ENCODE measurements at regions not wholly inside any gene's neighbourhood (a gene's known extent, or its start where the extent isn't known, plus 50 kb on each side); places are given as distances from the start of the nearest gene placed in this dataset.

DNA sequence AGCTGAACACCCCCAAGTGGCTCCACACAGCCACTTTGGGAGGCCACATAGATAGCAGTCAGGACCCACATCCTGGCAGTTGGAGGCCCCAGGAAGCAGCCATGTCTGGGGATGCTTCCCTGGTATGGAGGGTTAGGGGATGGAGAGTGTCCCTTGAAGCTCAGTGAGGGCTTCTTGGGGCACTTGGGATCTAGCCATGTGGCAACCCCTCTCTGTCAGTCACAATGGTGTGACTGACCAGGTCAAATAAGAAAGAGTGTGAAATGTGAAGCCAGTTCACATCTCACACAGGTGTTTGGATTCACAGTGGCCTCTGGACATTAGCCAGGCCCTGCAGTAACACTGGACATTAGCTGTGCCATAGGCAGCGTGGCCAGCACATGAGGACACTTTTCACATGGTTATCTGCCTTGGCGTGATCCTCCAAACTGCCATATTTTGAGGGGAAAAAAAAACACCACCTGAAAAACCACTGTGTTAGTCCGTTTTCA lies 53.9 kb upstream of the IL17B start:
- TF ChIP-seq NR2F2 (IDR thresholded peaks at IDR 0.05) (peak; percentile 6), TAF1 (conservative IDR thresholded peaks at IDR 0.05) (no peak)
- 64% methylated on average over 3 of the region's 3 CpGs for WGBS

DNA sequence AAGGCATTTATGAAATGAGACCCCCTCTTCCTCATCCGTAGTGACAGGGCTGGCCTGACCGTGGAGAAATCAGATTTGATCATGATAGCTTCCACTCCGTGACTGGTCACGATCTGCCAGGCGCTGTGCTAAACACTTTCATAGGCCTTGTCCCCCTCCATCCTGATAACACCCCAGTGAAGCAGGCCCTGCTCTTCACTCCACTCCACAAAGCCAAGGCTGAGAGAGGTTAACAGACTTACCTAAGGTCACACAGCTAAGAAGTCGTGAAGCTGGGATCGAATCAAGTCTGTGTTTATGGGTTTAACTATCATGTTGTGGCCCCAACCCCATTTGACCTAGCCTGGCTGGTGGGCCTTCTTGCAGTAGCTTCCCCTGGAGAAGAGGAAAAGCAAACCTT lies 53.3 kb upstream of the IL17B start:
- no peaks in the 10 kb centered on the region for H3K36me3 ChIP-seq (ENCODE audit: control insufficient read depth in 4 of 4, insufficient read depth in 3 of 4, low read depth in 1 of 4, low read length in 3 of 4)
- WGBS, result 85% methylated on average over 7 of the region's 7 CpGs
- peaks cover 0 to 10% (median 3%) of the 10 kb centered on the region in 4 donors for H3K4me1 ChIP-seq (ENCODE audit: control insufficient read depth in 4 of 4, insufficient read depth in 4 of 4, low read length in 3 of 4)
- TF ChIP-seq, protein P1, sequence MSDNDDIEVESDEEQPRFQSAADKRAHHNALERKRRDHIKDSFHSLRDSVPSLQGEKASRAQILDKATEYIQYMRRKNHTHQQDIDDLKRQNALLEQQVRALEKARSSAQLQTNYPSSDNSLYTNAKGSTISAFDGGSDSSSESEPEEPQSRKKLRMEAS (IDR thresholded peaks at IDR 0.05), result no peak
- TF ChIP-seq RAD21 (IDR thresholded peaks at IDR 0.05) (no peak), NR2F2 (IDR thresholded peaks at IDR 0.05) (peak; percentile 48)
- no peak overlapping the region for H3K4me3 ChIP-seq (ENCODE audit: low read depth in 1 of 3, low read length in 3 of 3)
- DNase-seq (ENCODE audit: low spot score), result no peak
- H3K9me3 ChIP-seq (ENCODE audit: control insufficient read depth in 4 of 4, low read length in 3 of 4), result no peaks in the 10 kb centered on the region
- H3K27ac ChIP-seq (ENCODE audit: low read depth in 1 of 2, low read length in 2 of 2), result no peak overlapping the region
- no peaks in the 10 kb centered on the region for H3K27me3 ChIP-seq (ENCODE audit: control insufficient read depth in 4 of 4, insufficient read depth in 4 of 4, low read length in 3 of 4)
- H3K9ac ChIP-seq (ENCODE audit: low read depth in 1 of 2, low read length in 2 of 2), result no peak overlapping the region

More for the DNA sequence above, 53.9 kb upstream of the IL17B start:
- Histone ChIP-seq H3K9ac (ENCODE audit: low read depth in 1 of 2, low read length in 2 of 2) (no peak overlapping the region), H3K4me3 (ENCODE audit: low read depth in 1 of 3, low read length in 3 of 3) (no peak overlapping the region), H3K27me3 (ENCODE audit: control insufficient read depth in 4 of 4, insufficient read depth in 4 of 4, low read length in 3 of 4) (no peaks in the 10 kb centered on the region), H3K4me1 (ENCODE audit: control insufficient read depth in 4 of 4, insufficient read depth in 4 of 4, low read length in 3 of 4) (peaks cover 0 to 10% (median 3%) of the 10 kb centered on the region in 4 donors), H3K27ac (ENCODE audit: low read depth in 1 of 2, low read length in 2 of 2) (no peak overlapping the region), H3K36me3 (ENCODE audit: control insufficient read depth in 4 of 4, insufficient read depth in 3 of 4, low read depth in 1 of 4, low read length in 3 of 4) (no peaks in the 10 kb centered on the region), H3K9me3 (ENCODE audit: control insufficient read depth in 4 of 4, low read length in 3 of 4) (no peaks in the 10 kb centered on the region)
- DNase-seq (ENCODE audit: low spot score), result no peak

DNA sequence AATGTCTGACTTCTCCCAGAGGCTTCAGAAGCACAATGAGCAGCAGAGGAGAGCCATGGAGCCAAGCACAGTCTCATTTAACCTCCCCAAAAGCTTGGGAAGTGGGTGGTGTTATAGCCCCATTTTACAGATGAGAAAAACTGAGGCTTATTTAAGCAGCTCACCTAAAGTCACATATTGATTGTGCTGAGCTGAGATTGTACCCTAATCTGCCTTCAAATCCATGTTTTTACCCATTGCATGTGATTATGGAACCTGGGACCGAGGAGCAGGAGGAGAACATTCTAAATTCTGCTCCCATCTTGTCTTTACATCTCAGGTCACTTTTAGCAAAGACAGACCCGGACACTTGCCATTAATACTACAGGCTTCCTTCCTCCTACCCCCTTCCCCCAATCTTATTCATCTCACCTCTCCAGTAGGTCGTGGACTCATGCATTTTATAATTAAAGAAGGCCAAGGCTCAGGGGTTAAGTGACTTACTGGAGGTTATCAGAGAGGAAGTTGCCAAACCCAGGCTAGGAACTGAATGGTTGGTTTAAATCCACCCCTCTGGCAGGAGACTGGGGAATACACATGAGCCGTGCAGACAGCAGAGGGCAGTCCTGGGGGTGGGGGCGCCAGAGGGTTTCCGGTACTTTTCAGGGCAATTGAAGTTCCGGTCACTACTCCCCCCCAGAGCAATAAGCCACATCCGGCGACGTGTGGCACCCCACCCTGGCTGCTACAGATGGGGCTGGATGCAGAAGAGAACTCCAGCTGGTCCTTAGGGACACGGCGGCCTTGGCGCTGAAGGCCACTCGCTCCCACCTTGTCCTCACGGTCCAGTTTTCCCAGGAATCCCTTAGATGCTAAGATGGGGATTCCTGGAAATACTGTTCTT lies 51.0 kb upstream of the IL17B start:
- H3K4me1 ChIP-seq (ENCODE audit: control insufficient read depth in 4 of 4, insufficient read depth in 4 of 4, low read length in 3 of 4), result peaks cover 0 to 10% (median 3%) of the 10 kb centered on the region in 4 donors
- DNase-seq (ENCODE audit: low spot score), result no peak
- H3K4me3 ChIP-seq (ENCODE audit: low read depth in 1 of 3, low read length in 3 of 3), result no peak overlapping the region
- H3K9ac ChIP-seq (ENCODE audit: low read depth in 1 of 2, low read length in 2 of 2), result no peak overlapping the region
- TF ChIP-seq FOXA2 (IDR thresholded peaks at IDR 0.05) (no peak), HNF4G (IDR thresholded peaks at IDR 0.05) (no peak), HNF4A (conservative IDR thresholded peaks at IDR 0.05) (no peak), TAF1 (conservative IDR thresholded peaks at IDR 0.05) (no peak), RAD21 (IDR thresholded peaks at IDR 0.05) (peak in 1 of 2 donors; percentile 3), NR2F2 (IDR thresholded peaks at IDR 0.05) (peak; percentile 98), SP1 (IDR thresholded peaks at IDR 0.05) (peak; percentile 15), GABPA (IDR thresholded peaks at IDR 0.05 in 1 of 2, conservative IDR thresholded peaks at IDR 0.05 in 1 of 2) (peak; percentile 25 to 55), JUND (IDR thresholded peaks at IDR 0.05) (no peak), RXRA (IDR thresholded peaks at IDR 0.05) (no peak), EGR1 (IDR thresholded peaks at IDR 0.05; ENCODE audit: low read depth in 2 of 2) (no peak), FOXA1 (IDR thresholded peaks at IDR 0.05) (no peak), YY1 (IDR thresholded peaks at IDR 0.05) (no peak)
- TF ChIP-seq, protein P2, sequence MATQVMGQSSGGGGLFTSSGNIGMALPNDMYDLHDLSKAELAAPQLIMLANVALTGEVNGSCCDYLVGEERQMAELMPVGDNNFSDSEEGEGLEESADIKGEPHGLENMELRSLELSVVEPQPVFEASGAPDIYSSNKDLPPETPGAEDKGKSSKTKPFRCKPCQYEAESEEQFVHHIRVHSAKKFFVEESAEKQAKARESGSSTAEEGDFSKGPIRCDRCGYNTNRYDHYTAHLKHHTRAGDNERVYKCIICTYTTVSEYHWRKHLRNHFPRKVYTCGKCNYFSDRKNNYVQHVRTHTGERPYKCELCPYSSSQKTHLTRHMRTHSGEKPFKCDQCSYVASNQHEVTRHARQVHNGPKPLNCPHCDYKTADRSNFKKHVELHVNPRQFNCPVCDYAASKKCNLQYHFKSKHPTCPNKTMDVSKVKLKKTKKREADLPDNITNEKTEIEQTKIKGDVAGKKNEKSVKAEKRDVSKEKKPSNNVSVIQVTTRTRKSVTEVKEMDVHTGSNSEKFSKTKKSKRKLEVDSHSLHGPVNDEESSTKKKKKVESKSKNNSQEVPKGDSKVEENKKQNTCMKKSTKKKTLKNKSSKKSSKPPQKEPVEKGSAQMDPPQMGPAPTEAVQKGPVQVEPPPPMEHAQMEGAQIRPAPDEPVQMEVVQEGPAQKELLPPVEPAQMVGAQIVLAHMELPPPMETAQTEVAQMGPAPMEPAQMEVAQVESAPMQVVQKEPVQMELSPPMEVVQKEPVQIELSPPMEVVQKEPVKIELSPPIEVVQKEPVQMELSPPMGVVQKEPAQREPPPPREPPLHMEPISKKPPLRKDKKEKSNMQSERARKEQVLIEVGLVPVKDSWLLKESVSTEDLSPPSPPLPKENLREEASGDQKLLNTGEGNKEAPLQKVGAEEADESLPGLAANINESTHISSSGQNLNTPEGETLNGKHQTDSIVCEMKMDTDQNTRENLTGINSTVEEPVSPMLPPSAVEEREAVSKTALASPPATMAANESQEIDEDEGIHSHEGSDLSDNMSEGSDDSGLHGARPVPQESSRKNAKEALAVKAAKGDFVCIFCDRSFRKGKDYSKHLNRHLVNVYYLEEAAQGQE (IDR thresholded peaks at IDR 0.05), result no peak
- TF ChIP-seq, protein P1 (IDR thresholded peaks at IDR 0.05), result no peak
- TF ChIP-seq, protein P3, sequence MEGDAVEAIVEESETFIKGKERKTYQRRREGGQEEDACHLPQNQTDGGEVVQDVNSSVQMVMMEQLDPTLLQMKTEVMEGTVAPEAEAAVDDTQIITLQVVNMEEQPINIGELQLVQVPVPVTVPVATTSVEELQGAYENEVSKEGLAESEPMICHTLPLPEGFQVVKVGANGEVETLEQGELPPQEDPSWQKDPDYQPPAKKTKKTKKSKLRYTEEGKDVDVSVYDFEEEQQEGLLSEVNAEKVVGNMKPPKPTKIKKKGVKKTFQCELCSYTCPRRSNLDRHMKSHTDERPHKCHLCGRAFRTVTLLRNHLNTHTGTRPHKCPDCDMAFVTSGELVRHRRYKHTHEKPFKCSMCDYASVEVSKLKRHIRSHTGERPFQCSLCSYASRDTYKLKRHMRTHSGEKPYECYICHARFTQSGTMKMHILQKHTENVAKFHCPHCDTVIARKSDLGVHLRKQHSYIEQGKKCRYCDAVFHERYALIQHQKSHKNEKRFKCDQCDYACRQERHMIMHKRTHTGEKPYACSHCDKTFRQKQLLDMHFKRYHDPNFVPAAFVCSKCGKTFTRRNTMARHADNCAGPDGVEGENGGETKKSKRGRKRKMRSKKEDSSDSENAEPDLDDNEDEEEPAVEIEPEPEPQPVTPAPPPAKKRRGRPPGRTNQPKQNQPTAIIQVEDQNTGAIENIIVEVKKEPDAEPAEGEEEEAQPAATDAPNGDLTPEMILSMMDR (IDR thresholded peaks at IDR 0.05; ENCODE audit: low read depth, low read length, missing input control), result no peak
- TF ChIP-seq, protein P4, sequence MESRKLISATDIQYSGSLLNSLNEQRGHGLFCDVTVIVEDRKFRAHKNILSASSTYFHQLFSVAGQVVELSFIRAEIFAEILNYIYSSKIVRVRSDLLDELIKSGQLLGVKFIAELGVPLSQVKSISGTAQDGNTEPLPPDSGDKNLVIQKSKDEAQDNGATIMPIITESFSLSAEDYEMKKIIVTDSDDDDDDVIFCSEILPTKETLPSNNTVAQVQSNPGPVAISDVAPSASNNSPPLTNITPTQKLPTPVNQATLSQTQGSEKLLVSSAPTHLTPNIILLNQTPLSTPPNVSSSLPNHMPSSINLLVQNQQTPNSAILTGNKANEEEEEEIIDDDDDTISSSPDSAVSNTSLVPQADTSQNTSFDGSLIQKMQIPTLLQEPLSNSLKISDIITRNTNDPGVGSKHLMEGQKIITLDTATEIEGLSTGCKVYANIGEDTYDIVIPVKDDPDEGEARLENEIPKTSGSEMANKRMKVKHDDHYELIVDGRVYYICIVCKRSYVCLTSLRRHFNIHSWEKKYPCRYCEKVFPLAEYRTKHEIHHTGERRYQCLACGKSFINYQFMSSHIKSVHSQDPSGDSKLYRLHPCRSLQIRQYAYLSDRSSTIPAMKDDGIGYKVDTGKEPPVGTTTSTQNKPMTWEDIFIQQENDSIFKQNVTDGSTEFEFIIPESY (IDR thresholded peaks at IDR 0.05), result no peak
- TF ChIP-seq, protein P5, sequence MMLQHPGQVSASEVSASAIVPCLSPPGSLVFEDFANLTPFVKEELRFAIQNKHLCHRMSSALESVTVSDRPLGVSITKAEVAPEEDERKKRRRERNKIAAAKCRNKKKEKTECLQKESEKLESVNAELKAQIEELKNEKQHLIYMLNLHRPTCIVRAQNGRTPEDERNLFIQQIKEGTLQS (IDR thresholded peaks at IDR 0.05), result no peak
- 53% methylated on average over 15 of the region's 15 CpGs for WGBS
- H3K36me3 ChIP-seq (ENCODE audit: control insufficient read depth in 4 of 4, insufficient read depth in 3 of 4, low read depth in 1 of 4, low read length in 3 of 4), result no peaks in the 10 kb centered on the region
- H3K9me3 ChIP-seq (ENCODE audit: control insufficient read depth in 4 of 4, low read length in 3 of 4), result no peaks in the 10 kb centered on the region
- peak overlapping the region; percentile 23 to 31 for H3K27ac ChIP-seq (ENCODE audit: low read depth in 1 of 2, low read length in 2 of 2)
- H3K27me3 ChIP-seq (ENCODE audit: control insufficient read depth in 4 of 4, insufficient read depth in 4 of 4, low read length in 3 of 4), result no peaks in the 10 kb centered on the region
